H1 (cell line): ENCODE measurements at regions not wholly inside any gene's neighbourhood (a gene's known extent, or its start where the extent isn't known, plus 50 kb on each side); places are given as distances from the start of the nearest gene placed in this dataset.

Experiments
- CTCF ChIA-PET: fragments of 300-600 bp; sonication (Branson Sonifier 250); formaldehyde crosslinking; loops from one replicate; lab custom pipeline; 2021; ENCODE audit not compliant: partially characterized antibody; lab: Charles Lee
- POLR2A ChIA-PET: fragments of 300-600 bp; sonication (Branson Sonifier 250); formaldehyde crosslinking; loops from one replicate; lab custom pipeline; 2021; ENCODE audit warnings: inconsistent platforms; ENCODE audit not compliant: partially characterized antibody; lab: Charles Lee
- DNase-seq, 2 experiments: peaks; one replicate each; pipeline versions ENCODE4 v3.0.0 to v3.0.0-alpha.2; 2010 to 2022; ENCODE audit warnings: low spot score in 2 of 2, low read depth in 1 of 2, mixed read lengths in 1 of 2
- FAIRE-seq: peaks from 2 replicates; lab custom pipeline; 2011; peaks lifted over from hg19 to GRCh38; lab: Jason Lieb, UNC
- H2AFZ ChIP-seq: 2 replicates; pipeline ENCODE4 v1.8.1; 2012; ENCODE audit warnings: low read length, inconsistent platforms
- H2AK5ac ChIP-seq: 2 replicates; pipeline ENCODE4 v1.6.1; 2013; ENCODE audit warnings: low read depth, low read length
- H2BK120ac ChIP-seq: replicated peaks from 2 replicates; pipeline ENCODE3; 2013; ENCODE audit warnings: low read depth, low read length, inconsistent platforms
- H2BK12ac ChIP-seq: 2 replicates; pipeline ENCODE4 v1.6.1; 2013; ENCODE audit warnings: low read depth, low read length
- H2BK15ac ChIP-seq: 2 replicates; pipeline ENCODE4 v1.6.1; 2013; ENCODE audit warnings: low read length
- H2BK20ac ChIP-seq: 2 replicates; pipeline ENCODE4 v1.6.1; 2013; ENCODE audit warnings: low read length
- H2BK5ac ChIP-seq: 2 replicates; pipeline ENCODE4 v1.6.1; 2013; ENCODE audit warnings: low read depth, low read length
- H3K14ac ChIP-seq: 2 replicates; pipeline ENCODE4 v1.6.1; 2013; ENCODE audit warnings: inconsistent platforms; ENCODE audit not compliant: insufficient read length
- H3K18ac ChIP-seq: 2 replicates; pipeline ENCODE4 v1.6.1; 2013; ENCODE audit warnings: low read length; ENCODE audit errors: extremely low read depth
- H3K23ac ChIP-seq: 2 replicates; pipeline ENCODE4 v1.6.1; 2013; ENCODE audit warnings: inconsistent platforms; ENCODE audit not compliant: insufficient read length
- H3K23me2 ChIP-seq: 2 replicates; pipeline ENCODE4 v1.6.1; 2013; ENCODE audit warnings: low read depth, low read length
- H3K27ac ChIP-seq: 2 replicates; pipeline ENCODE4 v1.6.1; 2011; ENCODE audit warnings: low read depth, low read length, inconsistent platforms
- H3K27me3 ChIP-seq, 4 experiments: replicated peaks in 1 of 4; 1 replicate in 1 of 4; 2 replicates in 3 of 4; pipeline versions ENCODE4 v1.6.1 to v1.8.1; 2011 to 2013; ENCODE audit warnings: low read length in 3 of 4, mild to moderate bottlenecking in 3 of 4, inconsistent platforms in 2 of 4, mixed read lengths in 2 of 4, moderate library complexity in 1 of 4; ENCODE audit not compliant: control insufficient read depth in 3 of 4, insufficient read depth in 3 of 4; ENCODE audit errors: extremely low read depth in 1 of 4
- H3K36me3 ChIP-seq, 4 experiments: 2 replicates each; pipeline versions ENCODE4 v1.6.1 to v1.8.1; 2011 to 2013; ENCODE audit warnings: mild to moderate bottlenecking in 4 of 4, low read length in 3 of 4, moderate library complexity in 2 of 4, control low read depth in 1 of 4, inconsistent platforms in 1 of 4; ENCODE audit not compliant: insufficient read depth in 4 of 4, control insufficient read depth in 2 of 4
- H3K4ac ChIP-seq: replicated peaks from 2 replicates; pipeline ENCODE3; 2013; ENCODE audit warnings: low read length, low read depth, mixed read lengths, inconsistent platforms; ENCODE audit not compliant: insufficient read length
- H3K4me1 ChIP-seq, 4 experiments: replicated peaks in 1 of 4; 1 replicate in 1 of 4; 2 replicates in 3 of 4; pipeline versions ENCODE4 v1.6.1 to v1.8.1; 2011 to 2013; ENCODE audit warnings: low read length in 3 of 4, inconsistent platforms in 2 of 4, mixed read lengths in 1 of 4; ENCODE audit not compliant: insufficient read depth in 4 of 4, control insufficient read depth in 3 of 4
- H3K4me2 ChIP-seq, 2 experiments: 2 replicates each; pipeline versions ENCODE4 v1.6.1 to v1.8.1; 2011 to 2013; ENCODE audit warnings: low read depth in 2 of 2, low read length in 2 of 2, control low read depth in 1 of 2, inconsistent platforms in 1 of 2, mild to moderate bottlenecking in 1 of 2; ENCODE audit not compliant: insufficient read depth in 1 of 2
- H3K4me3 ChIP-seq, 4 experiments: fragments of 200-600, 300-600 bp in 1 of 4; sonication (generic), shearing (Covaris generic), sonication (Bioruptor Twin) in 1 of 4; 2 replicates each; pipeline versions ENCODE4 v1.5.1 to v1.8.1; 2011 to 2016; ENCODE audit warnings: low read length in 4 of 4, low read depth in 3 of 4, control low read depth in 2 of 4, inconsistent platforms in 2 of 4, mild to moderate bottlenecking in 2 of 4, mixed read lengths in 1 of 4, moderate library complexity in 1 of 4; ENCODE audit not compliant: insufficient read depth in 2 of 4; ENCODE audit errors: extremely low read depth in 1 of 4
- H3K56ac ChIP-seq: replicated peaks from 2 replicates; pipeline ENCODE3; 2013; ENCODE audit warnings: low read depth, mild to moderate bottlenecking, mixed read lengths, low read length, inconsistent platforms; ENCODE audit not compliant: insufficient read length
- H3K79me1 ChIP-seq: 2 replicates; pipeline ENCODE4 v1.6.1; 2013; ENCODE audit warnings: low read depth, low read length, control low read depth
- H3K79me2 ChIP-seq, 2 experiments: 2 replicates each; pipeline versions ENCODE4 v1.6.1 to v1.8.1; 2012 to 2013; ENCODE audit warnings: low read length in 2 of 2, mild to moderate bottlenecking in 2 of 2, inconsistent platforms in 1 of 2; ENCODE audit not compliant: insufficient read depth in 2 of 2, control insufficient read depth in 1 of 2
- H3K9ac ChIP-seq, 4 experiments: replicated peaks in 1 of 4; 1 replicate in 1 of 4; 2 replicates in 3 of 4; pipeline versions ENCODE4 v1.6.1 to v1.8.1; 2011 to 2013; ENCODE audit warnings: low read depth in 3 of 4, low read length in 3 of 4, control low read depth in 2 of 4, mild to moderate bottlenecking in 2 of 4, moderate library complexity in 2 of 4, inconsistent platforms in 1 of 4; ENCODE audit errors: extremely low read depth in 1 of 4
- H3K9me3 ChIP-seq, 2 experiments: 2 replicates each; pipeline versions ENCODE4 v1.6.1 to v1.8.1; 2012 to 2013; ENCODE audit warnings: mild to moderate bottlenecking in 2 of 2, moderate library complexity in 2 of 2, control low read depth in 1 of 2, inconsistent platforms in 1 of 2, low read depth in 1 of 2, low read length in 1 of 2, mixed read lengths in 1 of 2; ENCODE audit not compliant: insufficient read depth in 2 of 2
- H4K20me1 ChIP-seq, 2 experiments: replicated peaks in 1 of 2; 2 replicates each; pipeline versions ENCODE3 to v1.8.1; 2011 to 2013; ENCODE audit warnings: inconsistent platforms in 2 of 2, low read length in 2 of 2, mild to moderate bottlenecking in 1 of 2; ENCODE audit not compliant: insufficient read depth in 2 of 2, control insufficient read depth in 1 of 2
- H4K5ac ChIP-seq: 2 replicates; pipeline ENCODE4 v1.6.1; 2013; ENCODE audit warnings: low read length, low read depth, mixed read lengths, inconsistent platforms; ENCODE audit not compliant: insufficient read length
- H4K8ac ChIP-seq: 2 replicates; pipeline ENCODE4 v1.8.0; 2013; ENCODE audit warnings: mild to moderate bottlenecking, moderate library complexity, low read length, inconsistent platforms; ENCODE audit not compliant: insufficient read depth; ENCODE audit errors: extremely low read depth
- H4K91ac ChIP-seq: replicated peaks from 2 replicates; pipeline ENCODE3; 2013; ENCODE audit warnings: low read length, mixed read lengths, inconsistent platforms; ENCODE audit not compliant: insufficient read length
- BCL11A ChIP-seq, 2 experiments: IDR thresholded peaks; one replicate each; pipeline ENCODE4 v1.6.1; 2011; ENCODE audit warnings: low read depth in 2 of 2, low read length in 2 of 2, mild to moderate bottlenecking in 2 of 2
- CTCF ChIP-seq, 3 experiments: IDR thresholded peaks; 1 replicate in 2 of 3; 2 replicates in 1 of 3; pipeline versions ENCODE4 v1.5.1 to v1.6.1; 2011; ENCODE audit warnings: low read length in 3 of 3, mild to moderate bottlenecking in 3 of 3, inconsistent platforms in 2 of 3, low read depth in 1 of 3, moderate library complexity in 1 of 3; ENCODE audit not compliant: insufficient read depth in 1 of 3; ENCODE audit errors: control extremely low read depth in 1 of 3
- KDM5A ChIP-seq: fragments of 200-600 bp; IDR thresholded peaks from 2 replicates; pipeline ENCODE4 v1.7.1; 2012; ENCODE audit warnings: mild to moderate bottlenecking, low read length, inconsistent platforms, mixed read lengths
- RAD21 ChIP-seq, 2 experiments: IDR thresholded peaks in 1 of 2; conservative IDR thresholded peaks in 1 of 2; 2 replicates each; pipeline ENCODE4 v1.6.1; 2011; ENCODE audit warnings: low read depth in 2 of 2, low read length in 2 of 2, improper control_type of control experiment in 1 of 2, inconsistent platforms in 1 of 2, mild to moderate bottlenecking in 1 of 2, moderate library complexity in 1 of 2
- SP1 ChIP-seq: IDR thresholded peaks from 2 replicates; pipeline ENCODE4 v1.6.1; 2011; ENCODE audit warnings: low read depth, low read length
- TEAD4 ChIP-seq: IDR thresholded peaks from 2 replicates; pipeline ENCODE4 v1.6.1; 2012; ENCODE audit warnings: low read depth, low read length, inconsistent platforms, mixed read lengths
- whole genome bisulfite sequencing, 2 experiments: shearing (Covaris generic) in 1 of 2; methylation state at CpG; one replicate each; pipeline versions ENCODE4 v1.1.6 to v1.1.7; 2013 to 2015; ENCODE audit warnings: low lambda C conversion rate in 2 of 2, mixed read lengths in 2 of 2, inconsistent platforms in 1 of 2, low coverage in 1 of 2, missing lambda C conversion rate in 1 of 2; ENCODE audit not compliant: insufficient replicate concordance in 2 of 2, insufficient coverage in 1 of 2, insufficient read length in 1 of 2; ENCODE audit errors: extremely low coverage in 1 of 2, missing lambda C conversion rate in 1 of 2; 5-methylcytosine and 5-hydroxymethylcytosine counted together

- Histone ChIP-seq H3K9me3 (no peaks in the 10 kb centered on the region), H3K56ac (no peak overlapping the region), H2BK120ac (no peak overlapping the region), H4K8ac (no peak overlapping the region), H3K4me2 (no peak overlapping the region), H3K18ac (no peak overlapping the region), H2AK5ac (no peak overlapping the region), H3K27me3 (peaks cover 0 to 3% (median 0%) of the 10 kb centered on the region in 4 experiments; a peak in 1 of 7 replicates), H3K4ac (no peak overlapping the region), H4K91ac (no peak overlapping the region), H2BK20ac (no peak overlapping the region), H4K20me1 (no peaks in the 10 kb centered on the region), H3K23ac (no peak overlapping the region), H2BK12ac (no peak overlapping the region), H3K14ac (no peak overlapping the region), H3K23me2 (no peaks in the 10 kb centered on the region), H3K27ac (no peak overlapping the region), H3K4me1 (peaks cover 0 to 6% (median 2%) of the 10 kb centered on the region in 4 experiments; a peak in 4 of 7 replicates), H3K79me1 (no peaks in the 10 kb centered on the region), H4K5ac (no peak overlapping the region), H2BK15ac (no peak overlapping the region), H3K4me3 (no peak overlapping the region), H2BK5ac (no peak overlapping the region), H2AFZ (no peak overlapping the region), H3K36me3 (no peaks in the 10 kb centered on the region), H3K79me2 (no peaks in the 10 kb centered on the region), H3K9ac (no peak overlapping the region)
- CTCF ChIA-PET, result interaction anchor here (0.7 to 3.8 kb wide), 17 partner anchors 11 to 999 kb away, joined by 3 to 17 read pairs (median 4); no protein-coding TSS in a partner anchor
- POLR2A ChIA-PET, result interaction anchor here (0.6 kb wide), 1 partner anchor 71 kb away, joined by 3 read pairs; no protein-coding TSS in a partner anchor
- 74% methylated on average over 6 of the region's 6 CpGs; no CpG with 5 or more reads in 1 of the 2 experiments for WGBS, 2 experiments
- peak in 1 of 2 experiments; percentile 58 for DNase-seq
- FAIRE-seq, result peak; percentile 79
- peak in 2 of 3 experiments; percentile 52 to 67; a peak in 3 of 4 replicates for TF ChIP-seq CTCF (IDR thresholded peaks at IDR 0.05; ENCODE audit: control extremely low read depth in 1 of 3, insufficient read depth in 1 of 3, low read depth in 1 of 3, low read length in 3 of 3)
- TF ChIP-seq RAD21 (IDR thresholded peaks at IDR 0.05 in 1 of 2, conservative IDR thresholded peaks at IDR 0.05 in 1 of 2; ENCODE audit: low read depth in 2 of 2, low read length in 2 of 2), result peak; percentile 57 to 59
- peak; percentile 77 for TF ChIP-seq TEAD4
- no peak for TF ChIP-seq KDM5A
- no peak for TF ChIP-seq BCL11A (IDR thresholded peaks at IDR 0.05; ENCODE audit: low read depth in 2 of 2, low read length in 2 of 2)
- 0 out of 2 replicates have a peak, but pooled peaks have one; percentile 46 for TF ChIP-seq SP1
Measured at GRCh38 chr9:86614871-86615849, 260.9 kb upstream of the TUT7 start.
